CD14-positive monocyte (primary cell): ENCODE measurements at regions not wholly inside any gene's neighbourhood (a gene's known extent, or its start where the extent isn't known, plus 50 kb on each side); places are given as distances from the start of the nearest gene placed in this dataset.

Source experiments
- DNase-seq, 3 donors: peaks; one replicate each; pipeline ENCODE4 v3.0.0-alpha.2; 2011 to 2022
- H2AFZ ChIP-seq: 2 replicates; pipeline ENCODE4 v1.6.0; 2012; ENCODE audit warnings: mild to moderate bottlenecking, low read depth, low read length, inconsistent platforms; ENCODE audit not compliant: insufficient read depth, poor library complexity, severe bottlenecking
- H3K27ac ChIP-seq, 2 donors: 1 replicate in 1 of 2; 2 replicates in 1 of 2; pipeline ENCODE4 v1.5.1; 2012 to 2013; ENCODE audit warnings: low read length in 2 of 2, control low read depth in 1 of 2, inconsistent platforms in 1 of 2, low read depth in 1 of 2, mild to moderate bottlenecking in 1 of 2
- H3K27me3 ChIP-seq, 2 donors: one replicate each; pipeline versions ENCODE4 v1.6.0 to v1.6.1; 2011 to 2013; ENCODE audit warnings: low read length in 2 of 2; ENCODE audit not compliant: control insufficient read depth in 2 of 2, insufficient read depth in 2 of 2
- H3K36me3 ChIP-seq, 2 donors: replicated peaks in 1 of 2; 1 replicate in 1 of 2; 2 replicates in 1 of 2; pipeline versions ENCODE4 v1.5.1 to v1.6.1; 2012 to 2013; ENCODE audit warnings: low read length in 2 of 2, control low read depth in 1 of 2, inconsistent platforms in 1 of 2, mild to moderate bottlenecking in 1 of 2; ENCODE audit not compliant: insufficient read depth in 2 of 2, control insufficient read depth in 1 of 2
- H3K4me1 ChIP-seq, 2 donors: 1 replicate in 1 of 2; 2 replicates in 1 of 2; pipeline versions ENCODE4 v1.5.1 to v1.6.1; 2012 to 2013; ENCODE audit warnings: low read length in 2 of 2, control low read depth in 1 of 2, inconsistent platforms in 1 of 2, mild to moderate bottlenecking in 1 of 2, moderate library complexity in 1 of 2; ENCODE audit not compliant: insufficient read depth in 2 of 2, control insufficient read depth in 1 of 2
- H3K4me2 ChIP-seq: replicated peaks from 2 replicates; pipeline ENCODE3; 2012; ENCODE audit warnings: low read length, moderate library complexity, mild to moderate bottlenecking; ENCODE audit not compliant: poor library complexity, severe bottlenecking; ENCODE audit errors: extremely low read depth
- H3K4me3 ChIP-seq, 3 experiments: fragments of 200-600 bp in 1 of 3; sonication (generic) in 1 of 3; replicated peaks in 1 of 3; 1 replicate in 2 of 3; 2 replicates in 1 of 3; pipeline ENCODE4 v1.5.1; 2011 to 2013; ENCODE audit warnings: low read length in 3 of 3, mild to moderate bottlenecking in 3 of 3, control low read depth in 2 of 3, low read depth in 2 of 3, inconsistent platforms in 1 of 3, moderate library complexity in 1 of 3
- H3K79me2 ChIP-seq: 2 replicates; pipeline ENCODE4 v1.6.0; 2012; ENCODE audit warnings: mild to moderate bottlenecking, control low read depth, inconsistent platforms, low read length, moderate library complexity; ENCODE audit not compliant: insufficient read depth
- H3K9ac ChIP-seq: 2 replicates; pipeline ENCODE4 v1.6.0; 2017; ENCODE audit warnings: low read length, mild to moderate bottlenecking; ENCODE audit not compliant: insufficient read depth, poor library complexity, severe bottlenecking
- H3K9me3 ChIP-seq, 2 donors: replicated peaks in 1 of 2; 1 replicate in 1 of 2; 2 replicates in 1 of 2; pipeline versions ENCODE4 v1.5.1 to v1.6.1; 2012 to 2013; ENCODE audit warnings: low read length in 2 of 2, control low read depth in 1 of 2; ENCODE audit not compliant: control insufficient read depth in 1 of 2, insufficient read depth in 1 of 2
- H4K20me1 ChIP-seq: 2 replicates; pipeline ENCODE4 v1.6.0; 2012; ENCODE audit warnings: mild to moderate bottlenecking, low read length, control low read depth, moderate library complexity; ENCODE audit not compliant: insufficient read depth
- H3K27ac Mint-ChIP-seq, 7 donors: one replicate each; pipeline ENCODE4 v1.8.0; 2020; ENCODE audit warnings: mild to moderate bottlenecking in 7 of 7, mixed read lengths in 7 of 7, moderate library complexity in 6 of 7, inconsistent platforms in 2 of 7
- H3K27me3 Mint-ChIP-seq, 3 donors: one replicate each; pipeline ENCODE4 v1.8.0; 2021 to 2022; ENCODE audit warnings: low read depth in 3 of 3, mild to moderate bottlenecking in 3 of 3, mixed read lengths in 3 of 3, moderate library complexity in 3 of 3, inconsistent platforms in 1 of 3
- H3K36me3 Mint-ChIP-seq, 2 donors: one replicate each; pipeline ENCODE4 v1.8.0; 2020; ENCODE audit warnings: mixed read lengths in 2 of 2, inconsistent platforms in 1 of 2, mild to moderate bottlenecking in 1 of 2
- H3K4me1 Mint-ChIP-seq: one replicate; pipeline ENCODE4 v1.8.0; 2020; ENCODE audit warnings: mild to moderate bottlenecking, mixed read lengths
- H3K4me3 Mint-ChIP-seq, 2 donors: one replicate each; pipeline ENCODE4 v1.8.0; 2020; ENCODE audit warnings: mild to moderate bottlenecking in 2 of 2, mixed read lengths in 2 of 2, moderate library complexity in 1 of 2
- H3K9me3 Mint-ChIP-seq, 7 donors: one replicate each; pipeline ENCODE4 v1.8.0; 2020 to 2022; ENCODE audit warnings: mixed read lengths in 7 of 7, mild to moderate bottlenecking in 6 of 7, moderate library complexity in 6 of 7, inconsistent platforms in 2 of 7
- WGBS: methylation state at CpG from one replicate; pipeline ENCODE4 v1.1.5; 2013; ENCODE audit warnings: missing lambda C conversion rate; ENCODE audit not compliant: insufficient coverage; 5-methylcytosine and 5-hydroxymethylcytosine counted together
- intact Hi-C, 2 donors: fragments of 100-400 bp; cut with micrococcal nuclease; formaldehyde crosslinking; loops; one replicate each; pipeline versions ENCODE4 v1.15.0 to v1.15.1; 2023
- TF ChIP-seq, protein P1 (sequence below): fragments of 200-600 bp; IDR thresholded peaks from one replicate; pipeline ENCODE4 v1.8.0; 2022; ENCODE audit warnings: antibody characterized with exemption, mild to moderate bottlenecking

DNA sequence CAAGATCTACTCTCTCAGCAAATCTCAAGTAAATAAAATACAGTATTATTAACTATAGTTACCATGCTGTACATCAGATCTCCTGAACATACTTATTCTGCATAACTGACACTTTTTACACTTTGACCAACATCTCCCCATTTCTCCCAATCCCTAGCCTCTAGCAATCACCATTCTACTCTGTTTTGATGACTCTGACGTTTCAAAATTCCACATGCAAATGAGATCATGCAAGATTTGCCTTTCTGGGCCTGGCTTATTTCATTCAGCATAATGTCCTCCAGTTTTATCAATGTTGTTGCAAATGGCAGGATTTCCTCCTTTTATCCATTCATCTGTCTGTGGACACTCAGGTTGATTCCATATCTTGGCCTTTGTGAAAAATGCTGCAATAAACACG, 266.3 kb downstream of the RFPL4B start:
- H3K4me2 ChIP-seq: no peak overlapping the region
- no peak overlapping the region for H3K9ac ChIP-seq
- TF ChIP-seq, protein P1, sequence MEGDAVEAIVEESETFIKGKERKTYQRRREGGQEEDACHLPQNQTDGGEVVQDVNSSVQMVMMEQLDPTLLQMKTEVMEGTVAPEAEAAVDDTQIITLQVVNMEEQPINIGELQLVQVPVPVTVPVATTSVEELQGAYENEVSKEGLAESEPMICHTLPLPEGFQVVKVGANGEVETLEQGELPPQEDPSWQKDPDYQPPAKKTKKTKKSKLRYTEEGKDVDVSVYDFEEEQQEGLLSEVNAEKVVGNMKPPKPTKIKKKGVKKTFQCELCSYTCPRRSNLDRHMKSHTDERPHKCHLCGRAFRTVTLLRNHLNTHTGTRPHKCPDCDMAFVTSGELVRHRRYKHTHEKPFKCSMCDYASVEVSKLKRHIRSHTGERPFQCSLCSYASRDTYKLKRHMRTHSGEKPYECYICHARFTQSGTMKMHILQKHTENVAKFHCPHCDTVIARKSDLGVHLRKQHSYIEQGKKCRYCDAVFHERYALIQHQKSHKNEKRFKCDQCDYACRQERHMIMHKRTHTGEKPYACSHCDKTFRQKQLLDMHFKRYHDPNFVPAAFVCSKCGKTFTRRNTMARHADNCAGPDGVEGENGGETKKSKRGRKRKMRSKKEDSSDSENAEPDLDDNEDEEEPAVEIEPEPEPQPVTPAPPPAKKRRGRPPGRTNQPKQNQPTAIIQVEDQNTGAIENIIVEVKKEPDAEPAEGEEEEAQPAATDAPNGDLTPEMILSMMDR: no peak
- Mint-ChIP-seq H3K27ac (no peak overlapping the region), H3K9me3 (peaks cover 0 to 21% (median 9%) of the 10 kb centered on the region in 7 donors), H3K4me3 (no peak overlapping the region), H3K27me3 (peaks cover 0 to 2% (median 0%) of the 10 kb centered on the region in 3 donors), H3K4me1 (no peaks in the 10 kb centered on the region), H3K36me3 (no peaks in the 10 kb centered on the region)
- DNase-seq: no peak
- no CpG with 5 or more reads among the region's 2 CpGs for WGBS
- no peak overlapping the region for H3K4me3 ChIP-seq
- H3K27ac ChIP-seq: no peak overlapping the region
- H3K4me1 ChIP-seq: no peaks in the 10 kb centered on the region
- H3K27me3 ChIP-seq: no peaks in the 10 kb centered on the region
- no peaks in the 10 kb centered on the region for H3K36me3 ChIP-seq
- H3K79me2 ChIP-seq: no peaks in the 10 kb centered on the region
- intact Hi-C loops: no loop called here
- no peak overlapping the region for H2AFZ ChIP-seq
- H3K9me3 ChIP-seq: peaks cover 13 to 15% of the 10 kb centered on the region in 2 donors
- H4K20me1 ChIP-seq: no peaks in the 10 kb centered on the region

DNA sequence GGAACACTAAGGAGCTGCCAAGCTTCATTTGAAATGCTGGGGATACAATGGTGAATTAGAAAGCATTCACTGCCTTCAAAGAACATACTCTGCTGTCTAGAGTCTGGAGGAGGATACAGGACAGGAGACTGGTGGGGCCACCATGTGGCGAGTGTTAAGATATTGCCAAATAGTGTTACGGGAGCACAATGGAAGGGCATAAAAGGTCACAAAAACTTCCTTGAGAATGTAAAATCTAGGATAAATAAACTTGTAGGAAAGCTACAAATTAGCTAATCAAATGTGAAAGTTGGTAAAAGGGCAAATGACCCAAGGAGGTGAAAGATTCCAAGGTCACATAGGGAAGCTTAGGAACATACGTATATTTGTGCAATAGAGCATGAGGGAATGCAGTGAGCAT, 271.7 kb downstream of the RFPL4B start:
- no peaks in the 10 kb centered on the region for H3K79me2 ChIP-seq
- H3K4me3 ChIP-seq: no peak overlapping the region
- WGBS: 86% methylated on average over 2 of the region's 3 CpGs
- H3K4me1 ChIP-seq: no peaks in the 10 kb centered on the region
- Mint-ChIP-seq H3K9me3 (peaks cover 0 to 4% (median 0%) of the 10 kb centered on the region in 7 donors), H3K4me3 (no peak overlapping the region), H3K36me3 (no peaks in the 10 kb centered on the region), H3K27me3 (no peaks in the 10 kb centered on the region), H3K27ac (no peak overlapping the region), H3K4me1 (no peaks in the 10 kb centered on the region)
- intact Hi-C loops: no loop called here
- H3K36me3 ChIP-seq: no peaks in the 10 kb centered on the region
- H3K27me3 ChIP-seq: no peaks in the 10 kb centered on the region
- no peak overlapping the region for H2AFZ ChIP-seq
- no peak for DNase-seq
- TF ChIP-seq, protein P1: no peak
- H4K20me1 ChIP-seq: no peaks in the 10 kb centered on the region
- H3K9ac ChIP-seq: no peak overlapping the region
- no peak overlapping the region for H3K4me2 ChIP-seq
- H3K9me3 ChIP-seq: no peaks in the 10 kb centered on the region
- H3K27ac ChIP-seq: no peak overlapping the region
